ENCODE measurements at regions not wholly inside any gene's neighbourhood (a gene's known extent, or its start where the extent isn't known, plus 50 kb on each side); places are given as distances from the start of the nearest gene placed in this dataset.

DNA sequence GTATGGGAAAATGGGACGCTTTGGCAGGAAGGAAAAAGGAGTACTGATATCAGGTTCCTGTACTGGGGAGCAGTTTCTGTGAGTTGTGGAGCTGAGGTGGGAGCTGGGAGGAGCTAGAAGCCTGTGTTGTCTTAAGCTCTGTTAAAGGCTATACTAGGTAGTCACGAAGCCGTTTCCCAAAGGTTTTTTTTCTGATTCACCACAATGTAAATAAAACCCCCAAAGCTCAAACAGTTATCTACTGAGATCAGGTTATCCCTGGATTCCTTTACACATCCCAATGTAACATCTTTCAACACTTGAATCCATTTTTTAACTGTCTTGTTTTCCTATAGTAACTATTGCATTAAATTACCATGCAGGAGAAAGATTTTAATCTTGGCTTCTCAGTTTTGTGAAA lies 297.4 kb upstream of the SFRP2 start:
- peak; percentile 7 for DNase-seq

DNA sequence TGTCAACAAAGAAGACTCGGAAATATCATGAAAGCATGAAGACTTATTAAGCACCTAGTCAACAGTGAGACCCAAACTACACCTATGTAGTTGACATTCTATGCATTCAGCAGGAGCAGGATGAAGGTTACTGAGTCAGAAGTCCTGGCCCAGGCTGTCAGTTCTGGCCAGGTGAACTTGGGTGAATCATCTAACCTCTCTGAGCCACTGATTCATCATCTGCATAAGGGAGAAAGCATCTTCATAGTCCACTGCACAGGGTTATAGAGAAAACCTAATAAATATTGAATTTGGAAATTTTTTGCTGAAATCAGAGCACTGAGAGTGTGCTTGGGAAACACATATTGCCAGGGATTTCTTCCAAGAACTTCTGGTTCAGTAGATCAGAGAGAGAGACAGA lies 296.0 kb upstream of the SFRP2 start:
- DNase-seq = peak; percentile 35

DNA sequence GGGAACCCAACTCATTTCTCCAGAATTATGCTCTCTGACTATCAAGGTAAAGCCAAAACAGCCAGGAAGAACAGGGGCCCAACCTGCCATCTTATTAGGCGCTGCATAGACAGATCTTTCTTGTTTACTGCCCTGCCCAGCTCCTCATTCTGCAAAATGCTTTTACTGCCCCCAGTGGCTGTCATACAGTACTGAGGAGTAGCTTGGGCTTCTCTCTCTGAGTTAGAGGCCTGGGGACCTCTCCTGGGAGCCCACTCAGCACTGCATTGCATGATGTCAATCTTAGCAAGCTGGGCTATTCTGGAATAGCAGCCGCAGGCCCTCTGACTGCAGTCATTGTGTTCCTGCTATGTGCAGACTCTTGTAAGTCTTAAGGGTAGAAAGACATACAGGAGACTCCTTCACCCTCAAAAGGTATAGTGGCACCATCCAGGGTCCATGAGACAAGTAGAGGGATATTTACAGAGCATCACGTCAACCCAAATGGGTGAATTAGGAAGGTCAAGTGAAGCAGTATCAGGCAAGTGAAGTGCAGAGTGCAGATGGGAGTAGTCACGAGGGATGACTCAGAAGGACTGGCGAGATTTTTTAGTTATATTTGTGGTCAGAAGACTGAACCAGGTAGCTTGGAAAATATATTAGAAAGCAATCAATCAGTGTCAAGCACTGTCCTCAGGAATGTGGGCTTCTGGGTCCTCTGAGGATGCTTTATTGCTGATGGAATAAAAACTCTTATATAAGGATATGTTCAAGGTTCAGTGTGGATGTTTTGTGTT lies 294.1 kb upstream of the SFRP2 start:
- DNase-seq = peak; percentile 82

DNA sequence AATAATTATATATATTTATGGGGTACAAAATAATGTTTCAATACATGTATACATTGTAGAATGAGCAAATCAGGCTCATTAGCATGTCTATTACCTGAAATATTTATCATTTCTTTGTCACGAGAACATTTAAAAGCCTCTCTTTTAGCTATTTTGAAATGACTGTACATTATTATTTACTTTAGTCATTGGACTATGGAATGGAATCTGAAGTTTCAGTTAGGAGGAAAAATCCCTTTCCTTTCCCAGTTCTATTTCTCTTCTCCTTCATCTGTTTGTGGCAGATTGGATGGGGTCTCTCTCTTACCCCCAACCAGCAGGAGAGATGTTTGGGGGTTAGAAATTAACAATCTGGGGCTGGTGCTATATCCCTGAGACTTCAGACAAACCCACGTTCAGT lies 292.5 kb upstream of the SFRP2 start:
- no peak for DNase-seq

DNA sequence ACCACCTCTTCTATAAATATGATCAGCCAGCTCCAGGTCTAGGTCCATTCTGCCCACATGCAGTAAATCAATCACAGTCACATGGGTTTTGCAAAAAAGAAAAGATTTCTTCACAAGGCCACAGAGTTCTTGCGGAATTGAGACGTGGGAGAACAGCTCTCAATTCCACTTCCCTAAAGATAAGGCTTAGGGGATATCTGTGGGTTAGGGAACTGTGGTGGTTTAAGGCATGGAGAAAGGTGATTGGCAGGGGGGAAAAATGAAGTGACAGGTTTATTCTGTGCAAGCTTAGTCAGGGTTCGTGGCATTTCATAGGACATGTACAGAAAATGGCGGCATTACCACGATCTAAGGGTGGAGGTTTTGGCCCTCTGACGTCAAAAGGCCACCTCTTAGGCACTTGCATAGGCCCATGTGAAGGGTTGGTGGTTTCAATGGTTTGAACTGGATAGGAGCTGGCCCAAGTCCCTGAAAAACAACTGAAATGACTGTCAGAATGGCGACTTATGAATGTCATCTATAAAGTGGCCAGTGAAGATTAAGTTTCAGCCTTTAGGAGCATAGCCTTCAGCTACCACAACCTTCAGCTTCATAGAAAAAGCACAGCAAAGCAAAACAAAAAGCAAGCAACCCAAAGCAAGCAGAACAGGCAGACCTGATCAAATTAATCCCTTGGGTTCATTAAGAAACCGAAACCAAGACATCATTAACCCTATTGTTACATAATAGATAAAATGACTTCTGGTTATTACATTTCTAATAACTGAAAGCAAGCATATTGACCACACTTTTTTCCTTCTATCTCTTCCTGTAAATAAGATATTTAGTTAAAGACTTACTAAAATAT lies 289.8 kb upstream of the SFRP2 start:
- DNase-seq = no peak

DNA sequence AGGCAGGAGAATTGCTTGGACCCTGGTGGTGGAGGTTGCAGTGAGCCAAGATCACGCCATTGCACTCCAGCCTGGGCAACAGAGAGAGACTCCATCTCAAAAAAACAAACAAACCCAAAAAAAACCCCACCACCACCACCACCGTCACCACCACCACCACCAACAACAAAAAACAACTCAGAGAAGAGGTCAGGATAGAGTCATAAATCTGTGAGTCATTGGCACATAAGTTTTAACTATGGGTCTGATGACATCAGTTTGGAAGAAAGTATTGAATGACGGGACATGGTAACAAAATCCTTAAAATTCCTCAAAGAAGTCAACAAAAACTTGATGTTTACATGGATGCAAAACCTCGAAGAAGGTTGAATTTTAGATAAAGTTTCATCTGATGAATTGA lies 288.0 kb upstream of the SFRP2 start:
- peak; percentile 10 for DNase-seq

DNA sequence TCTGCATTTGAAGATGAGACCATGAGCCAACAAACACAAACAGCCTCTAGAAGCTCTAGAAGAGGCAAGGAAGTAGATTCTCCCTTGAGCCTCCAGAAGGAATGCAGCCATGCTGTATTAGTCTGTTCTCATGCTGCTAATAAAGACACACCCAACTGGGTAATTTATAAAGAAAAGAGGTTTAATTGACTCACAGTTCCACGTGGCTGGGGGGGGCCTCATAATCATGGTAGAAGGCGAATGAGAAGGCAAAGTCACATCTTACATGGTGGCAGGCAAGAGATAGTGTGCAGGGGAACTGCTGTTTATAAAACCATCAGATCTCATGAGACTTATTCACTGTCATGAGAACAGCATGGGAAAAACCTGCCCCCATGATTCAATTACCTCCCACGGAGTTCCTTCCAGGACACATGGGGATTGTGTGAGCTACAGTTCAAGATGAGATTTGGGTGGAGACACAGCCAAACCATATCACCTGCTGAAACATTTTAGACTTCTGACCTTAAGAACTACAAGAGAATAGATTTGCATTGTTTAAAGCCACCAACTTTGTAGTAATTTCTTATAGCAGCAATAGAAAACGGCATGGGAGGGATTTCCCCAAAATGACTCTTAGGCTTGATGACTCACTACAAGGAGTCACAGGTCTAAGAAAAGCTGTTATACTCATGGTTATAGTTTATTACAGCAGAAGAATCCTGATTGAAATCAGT lies 284.4 kb upstream of the SFRP2 start:
- DNase-seq = peak; percentile 65

DNA sequence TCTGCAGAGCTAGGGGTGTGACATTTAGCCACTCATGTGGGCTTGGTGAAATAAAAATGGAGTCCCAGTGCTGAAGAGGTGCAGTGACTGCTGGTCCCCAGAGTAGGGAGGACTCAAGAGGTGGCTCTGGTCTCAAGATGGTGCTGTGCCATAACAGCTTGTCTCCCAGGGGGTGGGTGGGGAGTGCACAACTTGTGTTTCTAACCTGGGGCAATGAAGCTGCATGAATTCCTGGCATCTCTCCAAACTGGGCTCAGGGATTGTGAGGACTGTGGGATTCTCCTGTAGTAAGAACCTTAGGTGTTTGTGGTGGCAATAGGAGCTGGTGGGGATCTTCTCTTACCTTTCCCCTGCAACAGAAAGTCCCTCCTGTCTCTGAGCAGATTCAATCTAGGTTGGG lies 278.9 kb upstream of the SFRP2 start:
- DNase-seq = no peak

DNA sequence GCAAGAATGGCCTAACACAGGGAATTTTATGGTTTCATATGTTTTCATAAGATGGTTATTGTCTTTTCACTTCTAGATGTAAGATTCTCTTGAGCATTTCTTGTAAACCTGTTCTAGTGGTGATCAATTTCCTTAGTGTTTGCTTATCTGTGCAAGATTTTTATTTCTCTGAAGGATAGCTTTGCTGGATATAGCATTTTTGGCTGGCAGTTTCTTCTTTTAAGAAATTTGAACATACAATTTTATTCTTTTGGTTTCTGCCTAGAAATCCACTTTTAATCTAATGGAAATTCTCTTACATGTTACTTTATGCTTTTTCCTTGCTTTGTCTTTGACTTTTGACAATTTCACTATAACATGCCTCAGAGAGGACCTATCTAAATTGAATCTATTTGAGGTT lies 276.5 kb upstream of the SFRP2 start:
- DNase-seq = no peak

DNA sequence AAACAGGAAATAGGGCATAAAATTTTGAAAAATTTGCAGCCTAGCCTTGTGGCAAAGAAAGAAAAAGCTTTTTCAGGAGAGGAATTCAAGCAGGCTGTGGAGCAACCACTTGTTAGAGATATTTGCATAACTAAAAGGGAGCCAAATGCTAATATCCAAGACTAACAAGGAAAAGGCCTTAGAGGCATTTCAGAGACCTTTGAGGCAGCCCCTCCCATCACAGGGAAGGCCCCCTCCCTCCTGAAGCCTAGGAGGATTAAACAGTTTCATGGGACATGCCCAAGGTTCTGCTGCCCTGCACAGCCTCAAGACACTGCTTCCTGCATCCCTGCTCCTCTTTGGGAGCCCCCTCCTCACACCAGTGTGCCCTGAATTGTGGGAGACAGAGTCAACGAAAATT lies 275.4 kb upstream of the SFRP2 start:
- DNase-seq = no peak

DNA sequence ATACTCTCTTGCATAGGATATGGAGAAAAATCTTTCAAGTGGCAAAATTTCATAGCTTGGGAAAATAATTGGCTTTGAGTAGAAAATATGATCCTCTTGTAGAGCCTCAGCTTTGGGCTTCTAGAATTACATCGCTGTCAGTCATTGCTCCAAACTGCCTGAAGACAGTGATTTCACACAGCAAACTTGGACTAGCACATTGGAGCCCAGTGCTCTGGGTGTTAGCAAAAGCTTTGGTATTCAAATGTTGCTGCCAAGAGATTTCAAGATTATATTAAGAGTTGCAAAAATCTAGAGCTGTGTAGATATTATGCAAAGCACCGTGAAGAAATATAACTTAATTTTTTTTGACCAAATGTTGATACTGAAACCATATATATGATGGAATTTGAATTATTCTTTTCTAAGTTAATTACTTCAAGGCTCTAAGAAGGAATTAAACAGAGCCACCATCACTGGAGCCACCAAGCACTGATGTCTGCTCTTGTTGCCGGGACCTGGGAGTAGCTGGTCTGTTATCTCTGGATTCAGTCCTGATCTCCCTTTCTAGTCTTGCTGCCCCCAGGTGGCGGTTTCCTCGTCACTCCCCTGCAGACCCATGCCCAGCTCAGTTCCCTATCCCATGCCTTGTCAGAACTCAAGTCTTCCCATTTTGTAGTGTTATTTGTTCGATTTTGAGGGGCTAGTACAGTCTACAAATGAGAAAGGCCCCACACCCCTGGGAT lies 260.7 kb upstream of the SFRP2 start:
- peak; percentile 91 for DNase-seq

DNA sequence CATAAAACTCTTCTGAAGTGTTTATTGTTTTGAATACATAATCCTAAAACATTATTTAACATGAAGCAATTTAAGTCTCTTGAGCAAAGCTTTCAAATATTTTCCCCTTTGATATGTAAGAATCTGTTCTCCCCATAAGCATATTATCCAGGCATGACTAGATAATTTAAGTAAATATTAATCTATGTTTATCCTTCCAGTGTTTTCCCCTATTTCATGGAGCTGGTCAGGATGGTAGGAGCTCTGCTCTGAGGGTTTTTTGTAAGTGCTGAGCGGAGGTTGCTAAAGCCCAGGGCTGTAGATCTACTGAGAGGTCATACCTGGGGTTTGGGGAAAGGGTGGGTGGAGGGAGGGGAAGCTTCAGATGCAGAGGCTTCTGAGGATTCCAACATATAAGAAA lies 258.9 kb upstream of the SFRP2 start:
- no peak for DNase-seq

DNA sequence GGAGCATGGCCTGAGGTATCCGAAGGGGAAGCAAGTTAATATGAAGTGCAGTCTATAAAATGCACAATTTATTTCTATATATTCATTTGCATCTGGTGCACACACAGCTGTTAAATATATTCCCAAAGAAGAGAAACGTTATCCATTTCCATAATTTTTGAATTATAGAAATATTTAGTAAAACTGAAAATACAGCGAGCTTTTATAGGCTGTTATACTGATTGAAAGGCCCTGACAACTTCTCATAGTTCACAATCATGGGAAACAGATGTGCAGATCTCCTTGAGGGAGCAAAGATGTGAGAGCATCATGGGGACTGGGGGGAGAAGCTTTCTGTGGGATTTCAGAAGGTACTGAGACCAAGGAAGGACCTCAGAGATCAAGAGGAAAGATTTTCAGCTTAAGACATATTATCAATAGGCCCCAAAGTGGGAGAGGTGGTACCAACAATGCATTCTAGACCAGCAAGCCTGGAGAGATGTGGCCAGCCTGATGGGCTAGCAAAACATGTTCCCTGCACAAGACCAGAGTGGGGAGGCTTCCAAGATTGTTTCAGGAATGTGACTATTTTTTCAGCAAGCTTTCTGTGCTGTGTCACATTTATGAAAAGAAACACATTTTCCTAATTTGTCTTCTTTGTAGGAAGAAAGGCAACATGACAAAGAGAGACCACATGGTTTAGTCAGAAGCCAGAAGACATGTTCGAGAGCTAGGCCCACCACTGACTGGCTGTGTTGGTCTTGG lies 256.0 kb upstream of the SFRP2 start:
- DNase-seq = peak; percentile 43

DNA sequence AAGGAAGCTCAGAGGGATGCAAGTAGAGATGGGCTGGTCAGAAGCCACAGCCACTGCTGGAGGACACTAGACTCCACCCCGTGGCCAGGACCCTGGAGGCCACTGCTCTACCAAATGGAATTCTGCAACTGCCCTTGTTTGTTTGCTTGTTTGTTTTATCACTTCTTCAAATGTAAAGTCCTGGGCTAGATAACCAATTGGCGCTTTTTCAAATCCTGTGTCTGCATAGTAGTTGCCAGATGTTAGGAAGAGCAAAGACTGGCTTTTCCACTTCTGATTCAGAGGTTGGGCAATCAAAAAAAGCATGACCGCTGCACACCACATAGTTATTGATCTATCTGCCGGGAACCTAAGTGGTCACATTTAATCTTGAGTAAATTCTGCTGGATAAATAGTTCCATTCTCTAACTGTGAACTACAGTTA lies 255.2 kb upstream of the SFRP2 start:
- DNase-seq = peak; percentile 34

DNA sequence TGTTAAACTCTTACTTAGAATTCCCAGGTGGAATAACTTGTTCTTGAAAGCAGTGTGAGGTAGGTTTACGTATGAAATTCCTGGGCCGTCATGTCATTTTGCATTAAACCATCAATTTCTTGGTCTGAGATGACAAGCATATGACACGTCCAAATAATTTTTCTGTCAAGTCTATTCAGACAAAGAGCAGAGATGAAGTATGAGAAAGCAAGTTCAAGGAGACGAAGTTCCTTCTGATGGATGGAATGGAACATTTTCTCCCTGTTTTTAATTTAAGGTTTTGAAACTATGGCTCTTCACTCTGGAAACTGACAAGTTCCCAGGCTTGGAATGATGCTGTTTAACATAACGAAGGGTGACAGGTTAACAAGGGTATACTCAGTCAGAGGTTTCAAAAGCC lies 252.8 kb upstream of the SFRP2 start:
- no peak for DNase-seq

DNA sequence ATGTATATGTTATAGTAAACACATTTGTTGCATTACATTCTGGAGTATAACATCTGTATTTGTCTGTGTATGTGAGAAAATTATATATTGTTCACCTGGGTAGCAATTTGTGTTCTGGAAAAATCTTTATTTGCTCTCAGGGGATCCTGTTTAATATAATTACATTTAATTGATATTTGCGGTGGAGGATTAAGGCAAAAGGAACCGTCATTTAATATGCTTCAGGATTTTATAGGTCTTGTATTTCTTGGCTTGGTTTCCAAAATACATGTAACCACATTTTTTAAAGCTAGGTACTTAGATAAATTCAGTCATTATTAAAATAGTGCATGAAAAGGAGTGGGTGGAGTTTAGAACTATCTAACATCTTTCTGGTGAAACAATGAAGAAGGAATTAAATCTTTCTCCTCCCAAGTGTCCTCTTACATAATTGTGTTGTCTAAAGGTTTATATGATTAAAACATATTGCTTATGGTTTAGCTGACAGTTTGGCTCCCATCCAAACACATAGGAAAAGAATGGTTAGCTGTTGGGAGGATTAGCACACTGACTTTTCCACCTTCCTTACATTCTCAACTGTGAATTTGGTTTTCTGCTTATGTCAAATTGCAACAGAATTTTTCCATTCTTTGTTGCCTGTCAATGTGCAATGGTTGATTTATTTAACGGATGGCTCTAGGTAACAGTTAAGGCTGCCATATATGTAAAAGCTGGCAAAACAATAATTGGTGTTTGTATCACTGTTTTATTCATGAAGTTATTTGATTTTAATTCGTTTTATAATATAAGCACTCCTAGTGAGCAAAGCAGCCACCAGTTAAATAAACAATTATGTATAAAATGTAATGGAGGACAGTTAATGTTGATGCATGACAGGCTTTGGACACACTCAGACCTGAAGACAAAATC lies 250.8 kb upstream of the SFRP2 start:
- DNase-seq = peak; percentile 37

DNA sequence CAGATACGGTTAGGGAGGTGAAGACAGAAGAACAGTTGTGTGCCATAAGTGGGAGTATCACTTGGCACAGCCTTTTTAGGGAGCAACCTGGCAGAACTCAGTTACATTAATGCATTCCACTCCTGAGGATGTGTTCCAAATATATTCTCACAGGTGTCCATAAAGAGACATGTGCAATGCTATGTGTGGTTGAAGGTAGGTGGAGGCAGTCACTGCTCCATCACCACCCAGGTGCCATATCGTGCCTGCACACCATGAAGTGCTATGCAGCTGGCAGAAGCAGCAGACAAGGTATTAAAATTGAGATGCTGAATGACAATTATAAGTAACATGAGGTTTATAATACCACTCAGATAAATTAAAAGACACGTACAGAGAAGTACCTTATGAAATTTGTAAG lies 248.0 kb upstream of the SFRP2 start:
- no peak for DNase-seq

DNA sequence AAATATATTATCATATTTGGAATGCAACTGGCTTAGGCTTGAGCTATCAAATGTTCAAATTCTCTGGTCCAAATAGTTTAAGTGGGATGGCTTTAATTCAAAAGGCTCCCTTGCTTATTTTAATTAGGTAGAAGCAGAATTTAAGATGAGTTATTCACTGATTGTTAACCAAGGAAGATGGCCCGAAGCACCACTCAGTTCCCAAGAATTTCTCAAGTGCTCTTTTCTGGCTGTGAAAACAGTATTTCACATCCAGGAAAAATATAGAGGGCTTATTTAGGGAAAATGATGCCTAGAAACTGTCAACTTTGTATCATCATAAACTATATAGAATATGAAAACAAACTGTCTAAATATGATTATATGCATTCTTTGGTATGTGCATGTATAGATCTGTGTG lies 246.5 kb upstream of the SFRP2 start:
- DNase-seq = peak; percentile 40

DNA sequence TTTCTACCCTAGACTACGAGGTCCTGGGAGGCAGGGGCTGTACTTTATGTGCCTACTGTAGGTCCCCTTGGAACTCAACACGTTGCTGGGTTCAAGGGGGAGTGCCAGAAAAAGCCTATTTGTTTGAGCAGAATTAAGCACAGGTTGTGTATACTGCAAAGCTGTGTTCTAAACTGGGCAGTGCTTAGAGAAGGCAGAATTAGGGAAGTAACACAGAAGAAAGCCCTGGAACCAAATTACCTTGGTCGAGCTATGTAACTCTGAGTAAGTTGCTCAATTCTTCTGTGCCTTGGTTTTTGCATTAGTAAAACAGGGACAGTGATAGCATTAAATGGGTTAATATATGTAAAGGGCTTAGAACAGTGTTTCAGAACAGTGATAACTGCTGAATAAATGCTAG lies 245.0 kb upstream of the SFRP2 start:
- no peak for DNase-seq

DNA sequence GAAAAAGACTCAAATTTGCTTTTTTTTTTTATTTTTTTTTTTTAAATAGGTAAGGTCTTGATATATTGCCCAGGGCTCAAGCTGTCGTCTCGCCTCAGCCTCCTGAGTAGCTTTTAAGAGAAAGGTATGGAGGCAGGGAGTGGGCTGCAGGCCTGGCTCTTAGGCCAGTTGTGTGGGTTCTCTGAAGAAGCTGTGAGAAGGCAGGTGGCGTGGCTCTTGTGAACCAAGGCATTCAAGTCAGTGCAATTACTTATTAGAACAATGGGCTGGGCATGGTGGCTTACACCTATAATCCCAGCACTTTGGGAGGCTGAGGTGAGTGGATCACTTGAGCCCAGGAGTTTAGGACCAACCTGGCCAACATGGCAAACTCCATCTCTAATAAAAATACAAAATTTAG lies 244.0 kb upstream of the SFRP2 start:
- DNase-seq = no peak

DNA sequence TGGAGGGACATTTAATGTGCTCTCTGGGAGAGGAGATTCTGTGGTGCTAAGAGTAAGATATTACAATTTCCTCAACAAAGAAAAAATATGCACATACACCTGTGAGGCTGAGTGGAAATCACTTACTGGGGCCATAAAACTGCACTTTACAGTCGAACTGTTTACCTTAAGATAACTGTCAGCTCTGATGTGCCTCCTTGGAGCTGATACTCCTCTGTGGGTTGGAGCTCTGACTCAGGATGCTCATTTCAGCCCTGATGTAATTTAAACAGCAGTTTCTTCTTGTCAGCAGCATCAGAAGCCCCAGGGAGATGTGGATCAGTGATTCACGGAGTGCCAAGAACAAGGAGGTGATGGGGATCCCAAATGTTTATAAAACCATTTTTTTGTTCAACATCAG lies 241.9 kb upstream of the SFRP2 start:
- DNase-seq = peak; percentile 62

All from fibroblast of upper back skin (primary cell).